H1 (cell line): ENCODE measurements at regions not wholly inside any gene's neighbourhood (a gene's known extent, or its start where the extent isn't known, plus 50 kb on each side); places are given as distances from the start of the nearest gene placed in this dataset.

Source experiments
- CTCF ChIA-PET: fragments of 300-600 bp; sonication (Branson Sonifier 250); formaldehyde crosslinking; loops from one replicate; lab custom pipeline; 2021; ENCODE audit not compliant: partially characterized antibody; lab: Charles Lee
- POLR2A ChIA-PET: fragments of 300-600 bp; sonication (Branson Sonifier 250); formaldehyde crosslinking; loops from one replicate; lab custom pipeline; 2021; ENCODE audit warnings: inconsistent platforms; ENCODE audit not compliant: partially characterized antibody; lab: Charles Lee
- DNase-seq, 2 experiments: peaks; one replicate each; pipeline versions ENCODE4 v3.0.0 to v3.0.0-alpha.2; 2010 to 2022; ENCODE audit warnings: low spot score in 2 of 2, low read depth in 1 of 2, mixed read lengths in 1 of 2
- FAIRE-seq: peaks from 2 replicates; lab custom pipeline; 2011; peaks lifted over from hg19 to GRCh38; lab: Jason Lieb, UNC
- H2AFZ ChIP-seq: 2 replicates; pipeline ENCODE4 v1.8.1; 2012; ENCODE audit warnings: low read length, inconsistent platforms
- H2AK5ac ChIP-seq: 2 replicates; pipeline ENCODE4 v1.6.1; 2013; ENCODE audit warnings: low read depth, low read length
- H2BK120ac ChIP-seq: replicated peaks from 2 replicates; pipeline ENCODE3; 2013; ENCODE audit warnings: low read depth, low read length, inconsistent platforms
- H2BK12ac ChIP-seq: 2 replicates; pipeline ENCODE4 v1.6.1; 2013; ENCODE audit warnings: low read depth, low read length
- H2BK15ac ChIP-seq: 2 replicates; pipeline ENCODE4 v1.6.1; 2013; ENCODE audit warnings: low read length
- H2BK20ac ChIP-seq: 2 replicates; pipeline ENCODE4 v1.6.1; 2013; ENCODE audit warnings: low read length
- H2BK5ac ChIP-seq: 2 replicates; pipeline ENCODE4 v1.6.1; 2013; ENCODE audit warnings: low read depth, low read length
- H3K14ac ChIP-seq: 2 replicates; pipeline ENCODE4 v1.6.1; 2013; ENCODE audit warnings: inconsistent platforms; ENCODE audit not compliant: insufficient read length
- H3K18ac ChIP-seq: 2 replicates; pipeline ENCODE4 v1.6.1; 2013; ENCODE audit warnings: low read length; ENCODE audit errors: extremely low read depth
- H3K23ac ChIP-seq: 2 replicates; pipeline ENCODE4 v1.6.1; 2013; ENCODE audit warnings: inconsistent platforms; ENCODE audit not compliant: insufficient read length
- H3K23me2 ChIP-seq: 2 replicates; pipeline ENCODE4 v1.6.1; 2013; ENCODE audit warnings: low read depth, low read length
- H3K27ac ChIP-seq: 2 replicates; pipeline ENCODE4 v1.6.1; 2011; ENCODE audit warnings: low read depth, low read length, inconsistent platforms
- H3K27me3 ChIP-seq, 4 experiments: replicated peaks in 1 of 4; 1 replicate in 1 of 4; 2 replicates in 3 of 4; pipeline versions ENCODE4 v1.6.1 to v1.8.1; 2011 to 2013; ENCODE audit warnings: low read length in 3 of 4, mild to moderate bottlenecking in 3 of 4, inconsistent platforms in 2 of 4, mixed read lengths in 2 of 4, moderate library complexity in 1 of 4; ENCODE audit not compliant: control insufficient read depth in 3 of 4, insufficient read depth in 3 of 4; ENCODE audit errors: extremely low read depth in 1 of 4
- H3K36me3 ChIP-seq, 4 experiments: 2 replicates each; pipeline versions ENCODE4 v1.6.1 to v1.8.1; 2011 to 2013; ENCODE audit warnings: mild to moderate bottlenecking in 4 of 4, low read length in 3 of 4, moderate library complexity in 2 of 4, control low read depth in 1 of 4, inconsistent platforms in 1 of 4; ENCODE audit not compliant: insufficient read depth in 4 of 4, control insufficient read depth in 2 of 4
- H3K4ac ChIP-seq: replicated peaks from 2 replicates; pipeline ENCODE3; 2013; ENCODE audit warnings: low read length, low read depth, mixed read lengths, inconsistent platforms; ENCODE audit not compliant: insufficient read length
- H3K4me1 ChIP-seq, 4 experiments: replicated peaks in 1 of 4; 1 replicate in 1 of 4; 2 replicates in 3 of 4; pipeline versions ENCODE4 v1.6.1 to v1.8.1; 2011 to 2013; ENCODE audit warnings: low read length in 3 of 4, inconsistent platforms in 2 of 4, mixed read lengths in 1 of 4; ENCODE audit not compliant: insufficient read depth in 4 of 4, control insufficient read depth in 3 of 4
- H3K4me2 ChIP-seq, 2 experiments: 2 replicates each; pipeline versions ENCODE4 v1.6.1 to v1.8.1; 2011 to 2013; ENCODE audit warnings: low read depth in 2 of 2, low read length in 2 of 2, control low read depth in 1 of 2, inconsistent platforms in 1 of 2, mild to moderate bottlenecking in 1 of 2; ENCODE audit not compliant: insufficient read depth in 1 of 2
- H3K4me3 ChIP-seq, 4 experiments: fragments of 200-600, 300-600 bp in 1 of 4; sonication (generic), shearing (Covaris generic), sonication (Bioruptor Twin) in 1 of 4; 2 replicates each; pipeline versions ENCODE4 v1.5.1 to v1.8.1; 2011 to 2016; ENCODE audit warnings: low read length in 4 of 4, low read depth in 3 of 4, control low read depth in 2 of 4, inconsistent platforms in 2 of 4, mild to moderate bottlenecking in 2 of 4, mixed read lengths in 1 of 4, moderate library complexity in 1 of 4; ENCODE audit not compliant: insufficient read depth in 2 of 4; ENCODE audit errors: extremely low read depth in 1 of 4
- H3K56ac ChIP-seq: replicated peaks from 2 replicates; pipeline ENCODE3; 2013; ENCODE audit warnings: low read depth, mild to moderate bottlenecking, mixed read lengths, low read length, inconsistent platforms; ENCODE audit not compliant: insufficient read length
- H3K79me1 ChIP-seq: 2 replicates; pipeline ENCODE4 v1.6.1; 2013; ENCODE audit warnings: low read depth, low read length, control low read depth
- H3K79me2 ChIP-seq, 2 experiments: 2 replicates each; pipeline versions ENCODE4 v1.6.1 to v1.8.1; 2012 to 2013; ENCODE audit warnings: low read length in 2 of 2, mild to moderate bottlenecking in 2 of 2, inconsistent platforms in 1 of 2; ENCODE audit not compliant: insufficient read depth in 2 of 2, control insufficient read depth in 1 of 2
- H3K9ac ChIP-seq, 4 experiments: replicated peaks in 1 of 4; 1 replicate in 1 of 4; 2 replicates in 3 of 4; pipeline versions ENCODE4 v1.6.1 to v1.8.1; 2011 to 2013; ENCODE audit warnings: low read depth in 3 of 4, low read length in 3 of 4, control low read depth in 2 of 4, mild to moderate bottlenecking in 2 of 4, moderate library complexity in 2 of 4, inconsistent platforms in 1 of 4; ENCODE audit errors: extremely low read depth in 1 of 4
- H3K9me3 ChIP-seq, 2 experiments: 2 replicates each; pipeline versions ENCODE4 v1.6.1 to v1.8.1; 2012 to 2013; ENCODE audit warnings: mild to moderate bottlenecking in 2 of 2, moderate library complexity in 2 of 2, control low read depth in 1 of 2, inconsistent platforms in 1 of 2, low read depth in 1 of 2, low read length in 1 of 2, mixed read lengths in 1 of 2; ENCODE audit not compliant: insufficient read depth in 2 of 2
- H4K20me1 ChIP-seq, 2 experiments: replicated peaks in 1 of 2; 2 replicates each; pipeline versions ENCODE3 to v1.8.1; 2011 to 2013; ENCODE audit warnings: inconsistent platforms in 2 of 2, low read length in 2 of 2, mild to moderate bottlenecking in 1 of 2; ENCODE audit not compliant: insufficient read depth in 2 of 2, control insufficient read depth in 1 of 2
- H4K5ac ChIP-seq: 2 replicates; pipeline ENCODE4 v1.6.1; 2013; ENCODE audit warnings: low read length, low read depth, mixed read lengths, inconsistent platforms; ENCODE audit not compliant: insufficient read length
- H4K8ac ChIP-seq: 2 replicates; pipeline ENCODE4 v1.8.0; 2013; ENCODE audit warnings: mild to moderate bottlenecking, moderate library complexity, low read length, inconsistent platforms; ENCODE audit not compliant: insufficient read depth; ENCODE audit errors: extremely low read depth
- H4K91ac ChIP-seq: replicated peaks from 2 replicates; pipeline ENCODE3; 2013; ENCODE audit warnings: low read length, mixed read lengths, inconsistent platforms; ENCODE audit not compliant: insufficient read length
- ASH2L ChIP-seq: fragments of 200-600, 300-600 bp; sonication (generic); IDR thresholded peaks from one replicate; pipeline ENCODE4 v1.7.1; 2017; ENCODE audit warnings: low read length
- RAD21 ChIP-seq, 2 experiments: IDR thresholded peaks in 1 of 2; conservative IDR thresholded peaks in 1 of 2; 2 replicates each; pipeline ENCODE4 v1.6.1; 2011; ENCODE audit warnings: low read depth in 2 of 2, low read length in 2 of 2, improper control_type of control experiment in 1 of 2, inconsistent platforms in 1 of 2, mild to moderate bottlenecking in 1 of 2, moderate library complexity in 1 of 2
- WGBS, 2 experiments: shearing (Covaris generic) in 1 of 2; methylation state at CpG; one replicate each; pipeline versions ENCODE4 v1.1.6 to v1.1.7; 2013 to 2015; ENCODE audit warnings: low lambda C conversion rate in 2 of 2, mixed read lengths in 2 of 2, inconsistent platforms in 1 of 2, low coverage in 1 of 2, missing lambda C conversion rate in 1 of 2; ENCODE audit not compliant: insufficient replicate concordance in 2 of 2, insufficient coverage in 1 of 2, insufficient read length in 1 of 2; ENCODE audit errors: extremely low coverage in 1 of 2, missing lambda C conversion rate in 1 of 2; 5-methylcytosine and 5-hydroxymethylcytosine counted together
- TF ChIP-seq, protein P1 (sequence below): IDR thresholded peaks from 2 replicates; pipeline ENCODE4 v1.6.1; 2012; ENCODE audit warnings: low read length, inconsistent platforms
- TF ChIP-seq, protein P2 (sequence below), 3 experiments: IDR thresholded peaks; 1 replicate in 2 of 3; 2 replicates in 1 of 3; pipeline versions ENCODE4 v1.5.1 to v1.6.1; 2011; ENCODE audit warnings: low read length in 3 of 3, mild to moderate bottlenecking in 3 of 3, inconsistent platforms in 2 of 3, low read depth in 1 of 3, moderate library complexity in 1 of 3; ENCODE audit not compliant: insufficient read depth in 1 of 3; ENCODE audit errors: control extremely low read depth in 1 of 3

DNA sequence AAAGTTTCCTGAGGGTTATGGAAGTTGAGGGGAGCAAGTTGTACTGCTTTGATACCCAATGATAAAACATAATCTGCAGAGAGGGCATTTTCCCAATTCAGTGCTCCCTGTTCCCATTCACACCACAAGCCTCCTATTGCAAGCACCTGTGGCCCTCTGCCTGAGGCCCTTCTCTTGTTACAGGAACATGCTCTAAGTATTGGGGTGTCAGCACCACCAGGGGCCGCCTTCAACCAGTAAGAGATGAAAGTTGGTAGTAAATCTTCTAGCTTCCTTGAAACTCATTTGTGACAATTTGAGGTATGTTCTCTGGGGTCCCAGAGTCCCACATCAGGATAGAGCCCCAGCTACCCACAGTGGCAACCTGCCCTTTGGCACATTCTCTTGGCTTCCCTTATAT lies 265.4 kb upstream of the ARHGEF26 start:
- H2BK20ac ChIP-seq = no peak overlapping the region
- TF ChIP-seq, protein P1, sequence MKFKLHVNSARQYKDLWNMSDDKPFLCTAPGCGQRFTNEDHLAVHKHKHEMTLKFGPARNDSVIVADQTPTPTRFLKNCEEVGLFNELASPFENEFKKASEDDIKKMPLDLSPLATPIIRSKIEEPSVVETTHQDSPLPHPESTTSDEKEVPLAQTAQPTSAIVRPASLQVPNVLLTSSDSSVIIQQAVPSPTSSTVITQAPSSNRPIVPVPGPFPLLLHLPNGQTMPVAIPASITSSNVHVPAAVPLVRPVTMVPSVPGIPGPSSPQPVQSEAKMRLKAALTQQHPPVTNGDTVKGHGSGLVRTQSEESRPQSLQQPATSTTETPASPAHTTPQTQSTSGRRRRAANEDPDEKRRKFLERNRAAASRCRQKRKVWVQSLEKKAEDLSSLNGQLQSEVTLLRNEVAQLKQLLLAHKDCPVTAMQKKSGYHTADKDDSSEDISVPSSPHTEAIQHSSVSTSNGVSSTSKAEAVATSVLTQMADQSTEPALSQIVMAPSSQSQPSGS = no peak
- no peak for TF ChIP-seq ASH2L
- TF ChIP-seq RAD21 (IDR thresholded peaks at IDR 0.05 in 1 of 2, conservative IDR thresholded peaks at IDR 0.05 in 1 of 2; ENCODE audit: low read depth in 2 of 2, low read length in 2 of 2) = peak; percentile 41 to 61
- TF ChIP-seq, protein P2, sequence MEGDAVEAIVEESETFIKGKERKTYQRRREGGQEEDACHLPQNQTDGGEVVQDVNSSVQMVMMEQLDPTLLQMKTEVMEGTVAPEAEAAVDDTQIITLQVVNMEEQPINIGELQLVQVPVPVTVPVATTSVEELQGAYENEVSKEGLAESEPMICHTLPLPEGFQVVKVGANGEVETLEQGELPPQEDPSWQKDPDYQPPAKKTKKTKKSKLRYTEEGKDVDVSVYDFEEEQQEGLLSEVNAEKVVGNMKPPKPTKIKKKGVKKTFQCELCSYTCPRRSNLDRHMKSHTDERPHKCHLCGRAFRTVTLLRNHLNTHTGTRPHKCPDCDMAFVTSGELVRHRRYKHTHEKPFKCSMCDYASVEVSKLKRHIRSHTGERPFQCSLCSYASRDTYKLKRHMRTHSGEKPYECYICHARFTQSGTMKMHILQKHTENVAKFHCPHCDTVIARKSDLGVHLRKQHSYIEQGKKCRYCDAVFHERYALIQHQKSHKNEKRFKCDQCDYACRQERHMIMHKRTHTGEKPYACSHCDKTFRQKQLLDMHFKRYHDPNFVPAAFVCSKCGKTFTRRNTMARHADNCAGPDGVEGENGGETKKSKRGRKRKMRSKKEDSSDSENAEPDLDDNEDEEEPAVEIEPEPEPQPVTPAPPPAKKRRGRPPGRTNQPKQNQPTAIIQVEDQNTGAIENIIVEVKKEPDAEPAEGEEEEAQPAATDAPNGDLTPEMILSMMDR (IDR thresholded peaks at IDR 0.05; ENCODE audit: control extremely low read depth in 1 of 3, insufficient read depth in 1 of 3, low read depth in 1 of 3, low read length in 3 of 3) = peak in 2 of 3 experiments; percentile 31 to 32; a peak in 3 of 4 replicates
- no peaks in the 10 kb centered on the region for H3K23me2 ChIP-seq
- no peak for FAIRE-seq
- no peak overlapping the region for H3K4me2 ChIP-seq
- H3K27me3 ChIP-seq = no peaks in the 10 kb centered on the region
- H3K9ac ChIP-seq = no peak overlapping the region
- H2AK5ac ChIP-seq = no peak overlapping the region
- no peaks in the 10 kb centered on the region for H3K79me1 ChIP-seq
- H2BK120ac ChIP-seq = no peak overlapping the region
- H4K5ac ChIP-seq = no peak overlapping the region
- ChIA-PET POLR2A (no interaction called here), CTCF (interaction anchor here (0.6 to 1.8 kb wide), 4 partner anchors 9 to 175 kb away, joined by 3 to 5 read pairs (median 3); no protein-coding TSS in a partner anchor)
- H2BK5ac ChIP-seq = no peak overlapping the region
- 82% methylated on average over 1 of the region's 1 CpG; no CpG with 5 or more reads in 1 of the 2 experiments for WGBS, 2 experiments
- peak overlapping the region; percentile 63 for H2AFZ ChIP-seq
- DNase-seq = peak in 1 of 2 experiments; percentile 52
- no peak overlapping the region for H3K27ac ChIP-seq
- H4K20me1 ChIP-seq = no peaks in the 10 kb centered on the region
- H3K18ac ChIP-seq = no peak overlapping the region
- H3K79me2 ChIP-seq = no peaks in the 10 kb centered on the region
- H2BK12ac ChIP-seq = no peak overlapping the region
- no peak overlapping the region for H4K91ac ChIP-seq
- H4K8ac ChIP-seq = no peak overlapping the region
- H3K4ac ChIP-seq = no peak overlapping the region
- no peak overlapping the region for H3K56ac ChIP-seq
- H2BK15ac ChIP-seq = peak overlapping the region; percentile 21; the same call in 1 of the 2 replicates
- no peak overlapping the region for H3K4me3 ChIP-seq
- H3K14ac ChIP-seq = no peak overlapping the region
- no peaks in the 10 kb centered on the region for H3K36me3 ChIP-seq
- H3K4me1 ChIP-seq = peaks cover 0 to 8% (median 4%) of the 10 kb centered on the region in 4 experiments; a peak in 3 of 7 replicates
- H3K23ac ChIP-seq = no peak overlapping the region
- H3K9me3 ChIP-seq = no peaks in the 10 kb centered on the region
